OCI-LY3 (cell line): ENCODE measurements at regions not wholly inside any gene's neighbourhood (a gene's known extent, or its start where the extent isn't known, plus 50 kb on each side); places are given as distances from the start of the nearest gene placed in this dataset.

Experiments used
- CTCF ChIP-seq: fragments of 200-600, 300-600 bp; sonication (generic); IDR thresholded peaks from 2 replicates; pipeline ENCODE4 v1.5.1; 2014; ENCODE audit warnings: antibody characterized with exemption, low read length, low read depth
- EZH2phosphoT487 ChIP-seq: fragments of 200-600 bp; shearing (Covaris generic); IDR thresholded peaks from 2 replicates; pipeline ENCODE4 v1.6.1; 2018; ENCODE audit warnings: antibody characterized with exemption, mixed run types, low read depth

GRCh38 chr3:194828116-194828515, 142.4 kb downstream of the FAM43A start:
- TF ChIP-seq CTCF = no peak
- TF ChIP-seq EZH2phosphoT487 = no peak
